Thyroid gland (tissue), 4 donors: ENCODE measurements at regions not wholly inside any gene's neighbourhood (a gene's known extent, or its start where the extent isn't known, plus 50 kb on each side); places are given as distances from the start of the nearest gene placed in this dataset.

Experiments
- POLR2A ChIP-seq, 2 donors: fragments of 450-650 bp; IDR thresholded peaks; one replicate each; pipeline ENCODE4 v1.6.1; 2017; ENCODE audit warnings: antibody characterized with exemption in 2 of 2, mild to moderate bottlenecking in 2 of 2, moderate library complexity in 1 of 2
- TF ChIP-seq, protein P1 (sequence below), 6 experiments: fragments of 200-600 bp in 3 of 6; fragments of 450-650 bp in 3 of 6; sonication (generic) in 3 of 6; IDR thresholded peaks; one replicate each; pipeline ENCODE4 v1.5.1; 2016 to 2019; ENCODE audit warnings: antibody characterized with exemption in 6 of 6, mild to moderate bottlenecking in 2 of 6, inconsistent platforms in 1 of 6, moderate library complexity in 1 of 6

DNA sequence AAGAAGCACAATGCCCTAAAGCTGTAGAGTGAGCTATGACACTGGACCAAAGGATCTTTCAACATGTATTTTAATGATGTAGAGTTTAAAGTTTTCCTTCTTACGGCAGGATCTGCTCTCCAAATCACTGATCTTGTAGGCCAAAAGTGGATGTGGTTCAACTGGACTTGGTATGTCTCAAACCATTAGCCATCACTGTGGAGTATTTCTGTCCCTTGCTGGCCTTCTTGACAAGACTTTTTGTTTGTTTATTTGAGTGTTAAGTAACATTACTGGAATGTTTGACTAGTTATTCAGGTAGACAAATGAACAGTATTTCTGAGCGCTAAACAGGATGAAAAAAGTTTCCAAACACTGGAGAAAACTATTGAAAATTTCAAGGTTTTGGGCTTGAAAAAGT, 472.7 kb upstream of the CFAP20DC start:
- TF ChIP-seq POLR2A (IDR thresholded peaks at IDR 0.05): no peak
- TF ChIP-seq, protein P1, sequence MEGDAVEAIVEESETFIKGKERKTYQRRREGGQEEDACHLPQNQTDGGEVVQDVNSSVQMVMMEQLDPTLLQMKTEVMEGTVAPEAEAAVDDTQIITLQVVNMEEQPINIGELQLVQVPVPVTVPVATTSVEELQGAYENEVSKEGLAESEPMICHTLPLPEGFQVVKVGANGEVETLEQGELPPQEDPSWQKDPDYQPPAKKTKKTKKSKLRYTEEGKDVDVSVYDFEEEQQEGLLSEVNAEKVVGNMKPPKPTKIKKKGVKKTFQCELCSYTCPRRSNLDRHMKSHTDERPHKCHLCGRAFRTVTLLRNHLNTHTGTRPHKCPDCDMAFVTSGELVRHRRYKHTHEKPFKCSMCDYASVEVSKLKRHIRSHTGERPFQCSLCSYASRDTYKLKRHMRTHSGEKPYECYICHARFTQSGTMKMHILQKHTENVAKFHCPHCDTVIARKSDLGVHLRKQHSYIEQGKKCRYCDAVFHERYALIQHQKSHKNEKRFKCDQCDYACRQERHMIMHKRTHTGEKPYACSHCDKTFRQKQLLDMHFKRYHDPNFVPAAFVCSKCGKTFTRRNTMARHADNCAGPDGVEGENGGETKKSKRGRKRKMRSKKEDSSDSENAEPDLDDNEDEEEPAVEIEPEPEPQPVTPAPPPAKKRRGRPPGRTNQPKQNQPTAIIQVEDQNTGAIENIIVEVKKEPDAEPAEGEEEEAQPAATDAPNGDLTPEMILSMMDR (IDR thresholded peaks at IDR 0.05): no peak
